OCI-LY1 (cell line): ENCODE measurements at regions not wholly inside any gene's neighbourhood (a gene's known extent, or its start where the extent isn't known, plus 50 kb on each side); places are given as distances from the start of the nearest gene placed in this dataset.

Experiments
- CTCF ChIP-seq: fragments of 200-600 bp; sonication (generic), shearing (Covaris generic); IDR thresholded peaks from 2 replicates; pipeline ENCODE4 v1.5.1; 2017; ENCODE audit warnings: mild to moderate bottlenecking, antibody characterized with exemption, low read length, moderate library complexity, mixed read lengths
- EZH2 ChIP-seq: fragments of 200-600 bp; sonication (generic), shearing (Covaris generic); IDR thresholded peaks from 2 replicates; pipeline ENCODE4 v1.8.0; 2017; ENCODE audit warnings: borderline replicate concordance, mixed run types, mild to moderate bottlenecking, antibody characterized with exemption, low read length, moderate library complexity, mixed read lengths

DNA sequence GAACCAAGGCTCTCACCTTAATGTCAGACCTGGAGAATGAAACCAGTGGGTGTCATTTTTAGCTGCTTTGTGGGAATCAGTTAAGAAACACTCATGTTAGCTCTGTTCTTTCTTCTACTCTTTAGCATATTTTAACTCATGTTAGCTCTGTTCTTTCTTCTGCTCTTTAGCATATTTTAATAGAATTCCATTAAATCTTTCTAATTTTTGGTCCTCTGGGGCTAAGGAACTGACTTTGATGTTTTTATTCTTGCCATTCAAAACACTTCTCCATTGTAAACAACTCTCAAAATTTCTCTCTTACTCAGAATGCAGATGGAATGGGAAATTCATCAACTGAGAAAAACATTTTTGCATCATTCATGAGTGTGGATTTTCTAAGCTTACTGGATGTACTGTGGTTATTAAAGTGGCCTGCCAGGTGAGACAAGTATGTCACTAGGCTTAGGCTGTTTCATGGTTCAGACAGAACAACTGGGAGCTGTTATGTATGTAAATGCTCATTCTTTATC lies 680.6 kb downstream of the ROBO2 start:
- no peak for TF ChIP-seq CTCF
- no peak for TF ChIP-seq EZH2
